CD4-positive, alpha-beta T cell treated with Interleukin-17A for 1 hour (primary cell): ENCODE measurements at regions not wholly inside any gene's neighbourhood (a gene's known extent, or its start where the extent isn't known, plus 50 kb on each side); places are given as distances from the start of the nearest gene placed in this dataset.
"Not testable (repeated sequence)": the region's sequence is repeated elsewhere in the genome, so short reads cannot be mapped to it uniquely, and the experiment has no call there.

Experiments used
- DNase-seq: peaks from one replicate; pipeline ENCODE4 v3.0.0-alpha.2; 2020

DNA sequence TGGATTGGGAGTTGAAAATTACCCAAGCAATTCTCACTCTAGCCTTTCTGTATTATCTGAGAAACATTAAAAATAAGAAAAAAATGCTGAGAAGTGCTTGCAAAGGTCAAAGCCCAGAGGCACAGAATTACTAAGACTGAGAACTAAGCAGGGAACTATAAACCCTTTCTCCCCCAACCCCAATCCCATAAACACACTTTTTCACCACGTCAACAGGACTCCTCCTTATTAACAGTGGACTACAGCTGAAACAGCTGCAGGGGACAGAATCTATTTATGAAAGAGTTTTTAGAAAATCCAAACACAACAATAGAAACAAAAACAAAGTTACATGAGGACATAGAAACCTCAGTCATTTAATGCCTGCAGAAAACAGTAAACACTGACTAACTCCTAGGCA is 984.1 kb downstream of the TRAM1L1 start:
- no peak for DNase-seq

DNA sequence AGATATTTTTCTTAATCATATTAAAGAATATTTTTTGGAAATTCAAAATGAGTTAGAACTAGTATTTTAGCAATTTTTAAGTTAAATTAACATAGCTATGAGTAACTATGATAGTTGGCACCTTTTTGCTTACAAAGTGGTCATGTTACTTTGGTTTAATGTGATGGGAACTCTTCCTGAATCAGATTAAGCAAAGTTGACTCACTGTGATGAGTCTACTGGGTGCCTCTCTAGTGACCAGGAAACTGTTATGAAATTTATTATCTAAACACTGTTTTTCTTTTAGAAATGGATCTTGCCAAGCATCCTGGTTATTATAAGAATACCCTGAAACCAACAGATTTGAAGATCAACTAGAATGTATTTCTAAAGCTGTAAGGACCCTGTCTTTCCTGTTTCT is 985.8 kb downstream of the TRAM1L1 start:
- DNase-seq, result no peak

- not testable (repeated sequence) for DNase-seq
Measured at GRCh38 chr4:116097353-116097752, 983.9 kb upstream of the NDST4 start.

DNA sequence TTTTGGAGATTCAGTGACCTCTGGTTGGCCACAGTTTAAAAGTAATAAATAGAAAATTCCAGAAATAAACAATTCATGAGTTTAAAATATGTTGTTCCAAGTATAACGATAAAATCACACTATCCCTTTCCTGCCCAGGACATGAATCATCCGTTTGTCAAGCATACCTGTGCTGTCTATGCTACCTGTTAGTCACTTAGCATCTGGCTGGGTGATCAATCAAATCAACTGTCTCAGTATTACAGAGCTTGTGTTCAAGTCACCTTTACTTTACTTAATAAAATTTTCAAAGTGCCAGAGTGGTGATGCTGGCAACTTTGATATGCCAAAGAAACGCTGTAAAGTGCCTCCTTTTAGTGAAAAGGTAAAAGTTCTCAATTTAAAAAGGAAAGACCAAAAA is 979.5 kb upstream of the NDST4 start:
- no peak for DNase-seq

- no peak for DNase-seq
Measured at GRCh38 chr4:116088771-116089170, 975.4 kb upstream of the NDST4 start.

- DNase-seq, result no peak
Measured at GRCh38 chr4:116082808-116083366, 969.5 kb upstream of the NDST4 start.

GRCh38 chr4:116073051-116073450 is 959.6 kb upstream of the NDST4 start:
- DNase-seq, result no peak

DNA sequence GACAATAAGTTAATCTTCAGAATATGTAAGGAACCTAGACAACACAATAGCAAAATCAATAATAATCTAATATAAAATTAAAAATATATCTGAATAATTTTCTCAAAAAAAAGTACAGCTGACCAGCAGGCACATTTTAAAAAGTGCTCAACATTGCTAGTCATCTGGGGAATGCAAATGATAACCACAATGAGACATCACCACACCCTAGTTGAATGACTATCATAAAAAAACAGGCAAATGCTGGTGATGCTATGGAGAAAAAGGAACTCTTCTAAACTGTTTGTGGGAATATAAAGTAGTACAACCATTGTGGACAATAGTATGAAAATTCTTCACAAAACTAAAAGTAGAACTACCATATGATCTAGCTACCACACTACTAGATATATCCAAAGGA is 956.9 kb upstream of the NDST4 start:
- no peak for DNase-seq

- DNase-seq, result no peak
Measured at GRCh38 chr4:116066711-116067245, 953.4 kb upstream of the NDST4 start.

GRCh38 chr4:116064331-116064730 is 950.9 kb upstream of the NDST4 start:
- no peak for DNase-seq

GRCh38 chr4:116059361-116059760 is 945.9 kb upstream of the NDST4 start:
- DNase-seq, result no peak

- DNase-seq, result no peak
Measured at GRCh38 chr4:116058129-116058528, 944.7 kb upstream of the NDST4 start.

DNA sequence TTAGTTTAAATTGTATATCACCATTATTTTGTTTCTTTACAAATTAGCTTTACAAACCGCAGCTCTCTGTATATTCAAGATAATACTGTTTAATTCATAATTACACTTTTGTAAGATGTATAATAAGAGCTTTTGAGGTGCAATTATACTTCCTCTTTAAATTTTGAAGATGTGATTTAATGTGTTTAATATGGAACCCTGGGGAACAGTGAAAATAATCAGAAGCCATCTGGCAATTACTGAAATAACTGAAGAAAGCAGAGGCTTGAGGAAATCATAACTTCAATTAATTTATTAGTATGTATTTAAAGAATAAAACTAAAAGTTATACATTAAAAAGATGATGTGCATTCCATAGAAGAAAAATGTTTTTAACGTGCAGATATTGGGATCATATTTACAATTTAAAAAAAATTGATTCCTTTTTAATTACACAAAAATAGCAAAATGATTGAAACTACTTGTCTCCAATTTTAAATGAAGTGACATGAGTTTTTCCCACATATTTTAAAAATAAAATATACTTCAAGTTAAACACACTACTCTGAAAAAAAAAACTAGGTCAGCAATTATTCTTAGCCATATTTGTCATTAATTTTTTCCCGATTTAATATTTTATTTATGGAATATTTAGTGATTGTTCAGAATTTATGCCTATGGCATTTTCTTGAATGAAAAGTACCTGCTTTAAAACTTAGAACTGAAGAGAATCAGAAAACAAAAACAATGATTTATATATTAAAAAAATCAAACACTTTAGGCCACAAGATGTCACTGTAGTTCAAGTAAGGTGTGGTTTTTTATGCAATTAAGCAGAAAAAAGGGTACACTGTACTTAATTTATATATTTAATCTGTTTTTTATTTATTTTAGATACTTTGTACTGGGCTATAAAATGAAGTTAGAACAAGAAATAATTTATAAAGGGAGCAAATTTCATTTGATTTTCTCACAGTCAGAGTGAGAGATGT is 942.7 kb upstream of the NDST4 start:
- DNase-seq, result no peak

GRCh38 chr4:116027311-116027710 is 913.9 kb upstream of the NDST4 start:
- no peak for DNase-seq

DNA sequence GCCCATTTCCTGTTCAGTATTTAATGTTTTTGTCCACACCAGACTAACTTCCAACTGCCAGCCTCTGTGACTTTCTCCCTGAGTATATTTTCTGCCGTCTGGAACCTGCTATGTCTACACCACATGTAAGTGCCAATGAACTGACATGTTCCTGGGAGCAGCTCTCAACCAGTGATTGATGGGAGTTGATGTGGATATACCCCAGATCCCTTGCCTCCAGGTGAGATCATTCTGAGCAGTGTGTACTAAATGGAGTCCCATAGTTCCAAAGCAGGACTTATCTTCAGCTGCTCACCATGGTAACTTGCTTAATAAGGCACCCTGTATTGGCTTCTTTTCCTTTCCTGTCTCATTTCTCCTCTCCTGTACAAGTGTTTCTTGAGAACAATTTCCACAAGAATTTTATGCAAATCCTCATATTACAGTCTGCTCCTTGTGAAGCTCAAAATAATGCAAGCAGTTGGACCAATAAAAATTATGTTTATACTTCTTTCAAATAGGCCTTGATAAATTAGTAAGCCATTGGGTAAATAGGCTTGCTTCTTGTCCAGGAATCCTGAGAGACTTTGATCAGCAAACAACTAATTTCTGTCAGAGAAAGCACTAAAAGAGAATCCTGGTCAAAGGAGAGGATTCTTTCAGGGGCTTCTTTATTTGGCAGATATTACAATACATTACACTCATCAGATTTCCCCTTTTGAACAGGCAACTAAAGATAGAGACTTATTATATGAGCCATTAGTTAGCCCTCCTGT is 911.7 kb upstream of the NDST4 start:
- DNase-seq, result no peak

GRCh38 chr4:116023049-116023448 is 909.6 kb upstream of the NDST4 start:
- no peak for DNase-seq

DNA sequence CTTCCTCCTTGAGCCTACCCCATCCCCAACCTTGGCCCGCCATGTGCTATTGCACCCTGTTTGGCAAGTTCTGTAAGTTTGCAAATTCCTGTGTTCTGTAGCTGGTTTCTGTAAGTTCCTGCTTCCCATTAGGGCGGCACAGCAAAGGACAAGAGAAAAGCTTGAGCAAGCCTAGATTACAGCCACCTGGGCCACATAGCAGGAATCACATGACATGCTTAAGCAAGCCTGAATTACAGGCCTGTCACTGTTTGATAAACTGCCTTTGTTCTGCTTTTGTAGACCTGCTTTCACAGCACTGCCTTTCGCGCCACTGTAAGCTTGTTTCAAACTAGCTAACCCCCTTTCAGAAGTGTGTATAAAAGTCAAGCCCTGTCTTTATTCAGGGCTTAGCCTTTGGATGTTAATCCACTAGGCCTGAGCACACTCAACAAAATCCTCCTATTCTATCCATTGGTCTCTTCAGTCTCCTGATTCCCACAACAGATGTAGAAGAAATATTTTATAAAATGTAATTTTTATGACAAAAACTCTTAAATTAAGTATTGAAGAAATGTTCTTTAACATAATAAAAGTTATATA is 906.8 kb upstream of the NDST4 start:
- no peak for DNase-seq

DNA sequence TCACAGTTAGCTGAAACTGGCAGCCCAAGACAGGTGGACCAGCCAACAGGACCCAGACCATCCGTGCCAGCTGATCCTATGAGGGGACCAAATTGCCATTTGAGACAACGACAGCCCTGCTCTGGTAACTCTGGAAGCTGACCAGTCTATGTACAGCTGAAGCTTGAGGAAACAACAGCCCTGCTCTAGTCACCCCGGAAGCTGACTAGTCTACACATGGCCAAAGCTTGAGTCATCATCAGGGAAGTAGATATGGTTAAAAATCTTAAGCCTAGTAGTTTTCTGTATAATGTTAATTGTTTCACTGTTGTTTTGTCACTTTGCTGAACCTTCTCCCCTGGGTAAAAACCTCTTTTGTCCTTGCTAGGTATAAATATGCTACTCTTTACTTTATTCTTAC is 905.4 kb upstream of the NDST4 start:
- DNase-seq, result no peak

DNA sequence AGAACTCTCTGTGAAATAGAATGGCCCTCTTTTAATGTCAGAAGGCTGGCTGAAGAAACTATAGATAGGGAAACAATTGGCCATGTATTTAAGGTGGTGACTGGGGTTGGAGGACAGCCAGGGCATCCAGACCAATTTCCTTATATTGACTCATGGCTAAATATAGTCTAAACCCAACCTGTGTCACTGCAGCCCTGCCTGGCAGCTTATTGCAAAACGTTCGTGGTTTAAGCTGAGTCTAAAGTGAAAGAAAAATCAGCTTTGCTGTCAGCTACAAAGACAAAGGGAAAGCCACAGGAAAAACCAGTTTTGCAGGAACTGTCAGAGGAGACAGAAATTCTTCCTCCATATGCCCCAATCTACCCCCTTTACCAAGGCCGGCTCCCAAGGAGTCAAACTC is 902.8 kb upstream of the NDST4 start:
- DNase-seq, result no peak

DNA sequence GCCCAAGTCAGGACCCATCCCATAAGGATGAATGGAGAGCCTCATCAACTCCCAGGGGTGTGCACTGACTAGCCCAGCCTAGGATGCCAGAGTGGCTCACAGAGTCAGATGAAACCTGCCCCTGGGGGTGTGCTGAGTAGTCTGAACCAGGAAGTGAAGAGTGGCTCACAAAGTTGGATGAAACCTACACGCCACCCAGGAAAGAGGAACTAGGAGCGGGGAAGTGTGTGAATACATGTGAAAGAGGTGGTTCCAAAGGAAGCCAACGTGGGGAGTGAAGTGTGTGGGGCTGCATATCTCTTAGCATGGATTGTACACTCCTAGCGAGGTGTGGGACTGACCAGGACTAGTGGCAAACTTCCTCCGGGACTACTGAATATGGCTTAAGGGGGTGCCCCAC is 902.1 kb upstream of the NDST4 start:
- DNase-seq, result no peak

- DNase-seq, result no peak
Measured at GRCh38 chr4:116015062-116015461, 901.6 kb upstream of the NDST4 start.

DNA sequence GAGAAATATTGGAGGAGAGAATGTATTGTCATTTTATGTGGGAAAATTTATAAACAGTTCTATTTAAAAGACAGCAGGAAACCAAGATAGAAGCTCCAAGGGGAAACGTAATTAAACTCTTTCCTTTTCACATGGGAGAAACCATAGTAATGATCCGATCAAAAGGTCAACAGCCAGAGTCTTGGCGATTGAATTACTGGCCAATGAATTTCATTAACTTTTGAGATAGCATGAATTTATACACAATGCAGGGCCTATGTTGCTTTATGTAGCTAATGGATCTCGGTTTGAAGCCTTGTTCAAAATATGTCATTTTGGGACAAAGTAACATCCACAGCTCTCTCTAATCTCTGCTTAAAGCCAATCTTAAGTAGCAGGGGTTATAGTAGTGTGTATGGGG is 897.5 kb upstream of the NDST4 start:
- DNase-seq, result no peak

- no peak for DNase-seq
Measured at GRCh38 chr4:116005806-116006088, 892.3 kb upstream of the NDST4 start.
